H9 (cell line): ENCODE measurements at regions not wholly inside any gene's neighbourhood (a gene's known extent, or its start where the extent isn't known, plus 50 kb on each side); places are given as distances from the start of the nearest gene placed in this dataset.

Experiments
- DNase-seq: peaks from one replicate; pipeline ENCODE4 v3.0.0-alpha.2; 2017
- H2AFZ ChIP-seq: one replicate; pipeline ENCODE4 v1.6.1; 2013; ENCODE audit warnings: mild to moderate bottlenecking, low read length, control low read depth, moderate library complexity
- H2AK5ac ChIP-seq: 2 replicates; pipeline ENCODE4 v1.6.1; 2013; ENCODE audit warnings: low read length, control low read depth, mixed read lengths; ENCODE audit not compliant: insufficient read length
- H2BK120ac ChIP-seq: one replicate; pipeline ENCODE4 v1.6.1; 2013; ENCODE audit warnings: low read depth, mild to moderate bottlenecking, low read length, control low read depth, inconsistent platforms; ENCODE audit not compliant: poor library complexity, severe bottlenecking
- H2BK12ac ChIP-seq: 2 replicates; pipeline ENCODE4 v1.6.1; 2013; ENCODE audit warnings: low read length, control low read depth, mixed read lengths, low read depth; ENCODE audit not compliant: insufficient read length
- H2BK15ac ChIP-seq: 2 replicates; pipeline ENCODE4 v1.6.1; 2013; ENCODE audit warnings: low read depth, low read length, control low read depth
- H2BK20ac ChIP-seq: one replicate; pipeline ENCODE4 v1.6.1; 2013; ENCODE audit warnings: low read depth, mild to moderate bottlenecking, low read length, control low read depth, inconsistent platforms; ENCODE audit not compliant: poor library complexity, severe bottlenecking
- H2BK5ac ChIP-seq: 2 replicates; pipeline ENCODE4 v1.6.1; 2013; ENCODE audit warnings: low read length, control low read depth, mixed read lengths; ENCODE audit not compliant: insufficient read length
- H3K14ac ChIP-seq: 2 replicates; pipeline ENCODE4 v1.6.1; 2013; ENCODE audit warnings: low read length, control low read depth; ENCODE audit not compliant: insufficient read depth
- H3K18ac ChIP-seq: 2 replicates; pipeline ENCODE4 v1.6.1; 2013; ENCODE audit warnings: low read depth, mild to moderate bottlenecking, mixed read lengths, low read length, control low read depth; ENCODE audit not compliant: insufficient read length
- H3K23ac ChIP-seq: 2 replicates; pipeline ENCODE4 v1.6.1; 2013; ENCODE audit warnings: low read length, control low read depth, mixed read lengths, low read depth; ENCODE audit not compliant: insufficient read length
- H3K23me2 ChIP-seq: 2 replicates; pipeline ENCODE4 v1.6.1; 2013; ENCODE audit warnings: low read depth, mild to moderate bottlenecking, mixed read lengths, low read length, control low read depth; ENCODE audit not compliant: insufficient read length, poor library complexity, severe bottlenecking
- H3K27ac ChIP-seq: 2 replicates; pipeline ENCODE4 v1.5.1; 2013; ENCODE audit warnings: low read length, control low read depth, mixed read lengths, low read depth; ENCODE audit not compliant: insufficient read length
- H3K27me3 ChIP-seq: 2 replicates; pipeline ENCODE4 v1.6.1; 2013; ENCODE audit warnings: low read length, control low read depth, inconsistent platforms; ENCODE audit not compliant: insufficient read depth
- H3K4ac ChIP-seq: 2 replicates; pipeline ENCODE4 v1.6.1; 2013; ENCODE audit warnings: low read depth, mild to moderate bottlenecking, control low read depth, inconsistent platforms, low read length, moderate library complexity
- H3K4me1 ChIP-seq: 2 replicates; pipeline ENCODE4 v1.6.1; 2013; ENCODE audit warnings: low read length, control low read depth, inconsistent platforms; ENCODE audit not compliant: insufficient read depth
- H3K4me2 ChIP-seq: 2 replicates; pipeline ENCODE4 v1.6.1; 2013; ENCODE audit warnings: low read length, control low read depth, mixed read lengths; ENCODE audit not compliant: insufficient read length, insufficient read depth
- H3K56ac ChIP-seq: 2 replicates; pipeline ENCODE4 v1.6.1; 2013; ENCODE audit warnings: low read depth, mild to moderate bottlenecking, mixed read lengths, low read length, control low read depth; ENCODE audit not compliant: insufficient read length
- H3K79me1 ChIP-seq: 2 replicates; pipeline ENCODE4 v1.6.1; 2013; ENCODE audit warnings: low read depth, mild to moderate bottlenecking, moderate library complexity, low read length, control low read depth, inconsistent platforms; ENCODE audit not compliant: insufficient read depth, poor library complexity, severe bottlenecking
- H3K79me2 ChIP-seq: 2 replicates; pipeline ENCODE4 v1.6.1; 2013; ENCODE audit warnings: low read length, control low read depth, inconsistent platforms; ENCODE audit not compliant: insufficient read depth
- H3K9ac ChIP-seq: 2 replicates; pipeline ENCODE4 v1.6.1; 2013; ENCODE audit warnings: low read length, control low read depth, mixed read lengths; ENCODE audit not compliant: insufficient read length; ENCODE audit errors: extremely low read depth
- H3K9me3 ChIP-seq: one replicate; pipeline ENCODE4 v1.6.1; 2013; ENCODE audit warnings: low read depth, low read length, inconsistent platforms; ENCODE audit not compliant: control insufficient read depth
- H3T11ph ChIP-seq: one replicate; pipeline ENCODE4 v1.6.1; 2013; ENCODE audit warnings: mild to moderate bottlenecking, low read length, control low read depth, inconsistent platforms
- H4K20me1 ChIP-seq: one replicate; pipeline ENCODE4 v1.6.1; 2013; ENCODE audit not compliant: control insufficient read depth, insufficient read length, insufficient read depth
- H4K5ac ChIP-seq: 2 replicates; pipeline ENCODE4 v1.6.1; 2013; ENCODE audit warnings: low read depth, mild to moderate bottlenecking, mixed read lengths, low read length, control low read depth; ENCODE audit not compliant: insufficient read length
- H4K8ac ChIP-seq: replicated peaks from 2 replicates; pipeline ENCODE4 v1.6.1; 2013; ENCODE audit warnings: low read length, control low read depth, mixed read lengths, low read depth; ENCODE audit not compliant: insufficient read length
- H4K91ac ChIP-seq: 2 replicates; pipeline ENCODE4 v1.6.1; 2013; ENCODE audit warnings: low read depth, mild to moderate bottlenecking, moderate library complexity, mixed read lengths, low read length, control low read depth; ENCODE audit not compliant: insufficient read length
- H3K27ac Mint-ChIP-seq, 3 experiments: 2 replicates in 2 of 3; 3 replicates in 1 of 3; pipeline ENCODE4 v1.8.0; 2020 to 2021; ENCODE audit warnings: mixed read lengths in 3 of 3, mild to moderate bottlenecking in 1 of 3, moderate library complexity in 1 of 3
- H3K27me3 Mint-ChIP-seq: 2 replicates; pipeline ENCODE4 v1.8.0; 2021; ENCODE audit warnings: low read depth, mild to moderate bottlenecking, moderate library complexity, mixed read lengths
- H3K36me3 Mint-ChIP-seq, 3 experiments: 2 replicates in 2 of 3; 3 replicates in 1 of 3; pipeline ENCODE4 v1.8.0; 2020 to 2021; ENCODE audit warnings: low read depth in 3 of 3, mixed read lengths in 3 of 3; ENCODE audit not compliant: insufficient read depth in 1 of 3
- H3K4me1 Mint-ChIP-seq, 2 experiments: 2 replicates each; pipeline ENCODE4 v1.8.0; 2020; ENCODE audit warnings: mixed read lengths in 2 of 2
- H3K4me3 Mint-ChIP-seq, 2 experiments: 2 replicates in 1 of 2; 3 replicates in 1 of 2; pipeline ENCODE4 v1.8.0; 2020 to 2021; ENCODE audit warnings: mild to moderate bottlenecking in 2 of 2, mixed read lengths in 2 of 2, moderate library complexity in 1 of 2
- H3K9me3 Mint-ChIP-seq, 2 experiments: 2 replicates in 1 of 2; 3 replicates in 1 of 2; pipeline ENCODE4 v1.8.0; 2020; ENCODE audit warnings: mild to moderate bottlenecking in 2 of 2, mixed read lengths in 2 of 2, moderate library complexity in 1 of 2
- WGBS: extraction: QIAGEN DNeasy Blood & Tissue Kit; methylation state at CpG from one replicate; pipeline ENCODE4 v1.1.7; 2013; ENCODE audit warnings: missing lambda C conversion rate, low lambda C conversion rate, mixed read lengths; ENCODE audit not compliant: insufficient read length; ENCODE audit errors: extremely low coverage; 5-methylcytosine and 5-hydroxymethylcytosine counted together
- TF ChIP-seq, protein P1 (sequence below): fragments of 200-600 bp; sonication (generic); conservative IDR thresholded peaks from 3 replicates; pipeline ENCODE4 v1.8.0; 2021; ENCODE audit warnings: antibody characterized with exemption, mild to moderate bottlenecking

DNA sequence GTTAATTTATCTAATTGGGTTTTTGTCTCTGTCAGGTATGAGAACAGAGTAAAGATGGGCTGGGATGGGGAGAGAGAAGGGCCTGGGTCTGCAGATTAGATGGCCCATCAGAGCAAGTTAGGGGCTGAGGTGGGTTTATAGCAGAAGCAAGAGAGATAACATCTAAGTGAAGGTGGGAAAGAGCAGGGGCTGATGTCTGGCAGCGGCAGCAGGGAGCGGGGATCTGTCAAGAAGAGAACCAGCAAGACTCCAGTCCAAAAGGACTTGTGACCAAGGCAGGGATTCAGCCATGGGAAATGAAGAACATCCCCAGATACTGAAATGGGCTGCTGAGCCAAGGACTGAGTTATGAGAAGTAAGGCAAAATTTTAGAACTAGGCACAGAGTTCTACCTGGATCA, 320.6 kb upstream of the TBL1XR1 start:
- H4K8ac ChIP-seq: no peak overlapping the region
- H3K9ac ChIP-seq: no peak overlapping the region
- TF ChIP-seq, protein P1, sequence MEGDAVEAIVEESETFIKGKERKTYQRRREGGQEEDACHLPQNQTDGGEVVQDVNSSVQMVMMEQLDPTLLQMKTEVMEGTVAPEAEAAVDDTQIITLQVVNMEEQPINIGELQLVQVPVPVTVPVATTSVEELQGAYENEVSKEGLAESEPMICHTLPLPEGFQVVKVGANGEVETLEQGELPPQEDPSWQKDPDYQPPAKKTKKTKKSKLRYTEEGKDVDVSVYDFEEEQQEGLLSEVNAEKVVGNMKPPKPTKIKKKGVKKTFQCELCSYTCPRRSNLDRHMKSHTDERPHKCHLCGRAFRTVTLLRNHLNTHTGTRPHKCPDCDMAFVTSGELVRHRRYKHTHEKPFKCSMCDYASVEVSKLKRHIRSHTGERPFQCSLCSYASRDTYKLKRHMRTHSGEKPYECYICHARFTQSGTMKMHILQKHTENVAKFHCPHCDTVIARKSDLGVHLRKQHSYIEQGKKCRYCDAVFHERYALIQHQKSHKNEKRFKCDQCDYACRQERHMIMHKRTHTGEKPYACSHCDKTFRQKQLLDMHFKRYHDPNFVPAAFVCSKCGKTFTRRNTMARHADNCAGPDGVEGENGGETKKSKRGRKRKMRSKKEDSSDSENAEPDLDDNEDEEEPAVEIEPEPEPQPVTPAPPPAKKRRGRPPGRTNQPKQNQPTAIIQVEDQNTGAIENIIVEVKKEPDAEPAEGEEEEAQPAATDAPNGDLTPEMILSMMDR: no peak
- no peaks in the 10 kb centered on the region for H3K27me3 ChIP-seq
- no peak overlapping the region for H3K56ac ChIP-seq
- no peak overlapping the region for H3K14ac ChIP-seq
- peaks cover 3% of the 10 kb centered on the region for H3K27me3 Mint-ChIP-seq
- H3K23ac ChIP-seq: no peak overlapping the region
- H3K36me3 Mint-ChIP-seq: no peaks in the 10 kb centered on the region
- no peak overlapping the region for H3K4ac ChIP-seq
- no peak overlapping the region for H3T11ph ChIP-seq
- no peak overlapping the region for H3K27ac ChIP-seq
- no peak overlapping the region for H2AK5ac ChIP-seq
- H3K4me2 ChIP-seq: no peak overlapping the region
- H4K91ac ChIP-seq: no peak overlapping the region
- H3K9me3 ChIP-seq: no peaks in the 10 kb centered on the region
- peaks cover 3% of the 10 kb centered on the region; the same call in 1 of the 2 replicates for H3K4me1 ChIP-seq
- peak overlapping the region in 1 of 3 experiments; percentile 56; a peak in 2 of 7 replicates for H3K27ac Mint-ChIP-seq
- no peak overlapping the region for H3K18ac ChIP-seq
- H2BK12ac ChIP-seq: no peak overlapping the region
- H4K20me1 ChIP-seq: no peaks in the 10 kb centered on the region
- H4K5ac ChIP-seq: no peak overlapping the region
- peaks cover 13 to 20% of the 10 kb centered on the region in 2 experiments for H3K4me1 Mint-ChIP-seq
- no peak overlapping the region for H2BK20ac ChIP-seq
- DNase-seq: no peak
- no CpG with 5 or more reads among the region's 2 CpGs for WGBS
- no peaks in the 10 kb centered on the region for H3K79me2 ChIP-seq
- no peak overlapping the region for H2BK15ac ChIP-seq
- no peak overlapping the region for H3K4me3 Mint-ChIP-seq
- H2AFZ ChIP-seq: no peak overlapping the region
- H2BK120ac ChIP-seq: no peak overlapping the region
- H3K79me1 ChIP-seq: no peaks in the 10 kb centered on the region
- no peaks in the 10 kb centered on the region for H3K23me2 ChIP-seq
- H3K9me3 Mint-ChIP-seq: no peaks in the 10 kb centered on the region
- no peak overlapping the region for H2BK5ac ChIP-seq
